Gastrocnemius medialis (tissue), 4 donors: ENCODE measurements at regions not wholly inside any gene's neighbourhood (a gene's known extent, or its start where the extent isn't known, plus 50 kb on each side); places are given as distances from the start of the nearest gene placed in this dataset.

Experiments
- POLR2A ChIP-seq, 2 donors: fragments of 450-650 bp; IDR thresholded peaks; one replicate each; pipeline ENCODE4 v1.6.1; 2017; ENCODE audit warnings: antibody characterized with exemption in 2 of 2, mild to moderate bottlenecking in 2 of 2, moderate library complexity in 2 of 2
- TF ChIP-seq, protein P1 (sequence below), 5 experiments: fragments of 450-650 bp in 3 of 5; fragments of 200-600 bp in 2 of 5; sonication (generic) in 2 of 5; IDR thresholded peaks in 4 of 5; conservative IDR thresholded peaks in 1 of 5; 1 replicate in 4 of 5; 2 replicates in 1 of 5; pipeline ENCODE4 v1.5.1; 2016 to 2019; ENCODE audit warnings: antibody characterized with exemption in 5 of 5, mild to moderate bottlenecking in 3 of 5, moderate library complexity in 3 of 5

DNA sequence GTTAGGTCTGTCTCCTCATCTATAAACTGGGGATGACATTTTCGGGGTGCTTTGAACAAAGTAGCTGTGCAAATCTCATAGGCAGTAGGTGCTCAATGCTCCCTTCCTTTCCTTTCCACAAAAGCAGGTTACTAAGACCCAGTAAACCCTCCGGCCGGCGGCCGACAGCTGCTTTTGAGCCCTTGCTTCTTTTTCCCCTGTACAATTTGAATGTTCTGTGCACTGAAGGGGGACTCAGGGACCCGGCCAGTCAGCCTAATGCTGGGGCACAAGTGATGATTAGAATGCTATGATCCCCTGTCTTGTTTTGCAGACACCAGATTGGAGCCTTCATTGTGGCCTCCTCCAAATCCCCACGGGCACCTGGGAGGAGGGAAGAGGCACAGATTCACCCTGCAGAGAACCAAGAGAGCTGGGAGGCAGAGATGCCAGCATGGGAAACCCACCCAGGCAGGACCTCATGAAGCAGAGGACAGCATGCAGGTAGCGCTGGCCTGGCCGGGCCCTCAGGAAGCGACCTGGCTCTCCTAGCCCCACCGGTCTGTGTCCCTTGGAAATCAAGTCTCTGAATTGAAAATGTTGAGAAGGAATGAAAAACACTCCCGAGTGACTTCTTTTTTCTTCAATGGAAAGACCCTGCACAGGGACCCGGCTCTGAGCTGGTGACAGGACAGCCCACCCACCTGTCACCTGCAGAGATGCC, 128.6 kb upstream of the HDAC4 start:
- TF ChIP-seq POLR2A (IDR thresholded peaks at IDR 0.05): no peak
- TF ChIP-seq, protein P1, sequence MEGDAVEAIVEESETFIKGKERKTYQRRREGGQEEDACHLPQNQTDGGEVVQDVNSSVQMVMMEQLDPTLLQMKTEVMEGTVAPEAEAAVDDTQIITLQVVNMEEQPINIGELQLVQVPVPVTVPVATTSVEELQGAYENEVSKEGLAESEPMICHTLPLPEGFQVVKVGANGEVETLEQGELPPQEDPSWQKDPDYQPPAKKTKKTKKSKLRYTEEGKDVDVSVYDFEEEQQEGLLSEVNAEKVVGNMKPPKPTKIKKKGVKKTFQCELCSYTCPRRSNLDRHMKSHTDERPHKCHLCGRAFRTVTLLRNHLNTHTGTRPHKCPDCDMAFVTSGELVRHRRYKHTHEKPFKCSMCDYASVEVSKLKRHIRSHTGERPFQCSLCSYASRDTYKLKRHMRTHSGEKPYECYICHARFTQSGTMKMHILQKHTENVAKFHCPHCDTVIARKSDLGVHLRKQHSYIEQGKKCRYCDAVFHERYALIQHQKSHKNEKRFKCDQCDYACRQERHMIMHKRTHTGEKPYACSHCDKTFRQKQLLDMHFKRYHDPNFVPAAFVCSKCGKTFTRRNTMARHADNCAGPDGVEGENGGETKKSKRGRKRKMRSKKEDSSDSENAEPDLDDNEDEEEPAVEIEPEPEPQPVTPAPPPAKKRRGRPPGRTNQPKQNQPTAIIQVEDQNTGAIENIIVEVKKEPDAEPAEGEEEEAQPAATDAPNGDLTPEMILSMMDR (IDR thresholded peaks at IDR 0.05 in 4 of 5, conservative IDR thresholded peaks at IDR 0.05 in 1 of 5): no peak
